GM19238 (cell line): ENCODE measurements at regions not wholly inside any gene's neighbourhood (a gene's known extent, or its start where the extent isn't known, plus 50 kb on each side); places are given as distances from the start of the nearest gene placed in this dataset.
"Not testable (repeated sequence)": the region's sequence is repeated elsewhere in the genome, so short reads cannot be mapped to it uniquely, and the experiment has no call there.

Experiments
- DNase-seq: peaks from one replicate; pipeline ENCODE4 v3.0.0; 2011; ENCODE audit warnings: low spot score; ENCODE audit not compliant: insufficient read length

DNA sequence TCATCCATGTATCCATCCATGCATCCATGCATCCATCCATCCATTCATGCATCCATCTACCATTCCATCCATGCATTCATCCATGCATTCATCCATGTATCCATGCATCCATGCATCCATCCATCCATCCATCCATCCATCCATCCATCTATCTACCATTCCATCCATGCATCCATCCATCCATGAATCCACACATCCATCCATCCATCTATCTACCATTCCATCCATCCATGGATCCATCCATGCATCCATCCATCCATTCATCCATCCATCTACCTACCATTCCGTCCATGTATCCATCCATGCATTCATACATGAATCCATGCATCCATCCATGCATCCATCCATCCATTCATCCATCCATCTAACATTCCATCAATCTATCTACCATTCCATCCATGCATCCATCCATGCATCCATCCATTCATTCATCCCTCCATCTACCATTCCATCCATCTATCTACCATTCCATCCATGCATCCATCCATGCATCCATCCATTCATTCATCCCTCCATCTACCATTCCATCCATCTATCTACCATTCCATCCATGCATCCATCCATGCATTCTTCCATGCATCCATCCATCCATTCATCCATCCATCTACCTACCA is 257.2 kb downstream of the CRLF2 start:
- DNase-seq = not testable (repeated sequence)

DNA sequence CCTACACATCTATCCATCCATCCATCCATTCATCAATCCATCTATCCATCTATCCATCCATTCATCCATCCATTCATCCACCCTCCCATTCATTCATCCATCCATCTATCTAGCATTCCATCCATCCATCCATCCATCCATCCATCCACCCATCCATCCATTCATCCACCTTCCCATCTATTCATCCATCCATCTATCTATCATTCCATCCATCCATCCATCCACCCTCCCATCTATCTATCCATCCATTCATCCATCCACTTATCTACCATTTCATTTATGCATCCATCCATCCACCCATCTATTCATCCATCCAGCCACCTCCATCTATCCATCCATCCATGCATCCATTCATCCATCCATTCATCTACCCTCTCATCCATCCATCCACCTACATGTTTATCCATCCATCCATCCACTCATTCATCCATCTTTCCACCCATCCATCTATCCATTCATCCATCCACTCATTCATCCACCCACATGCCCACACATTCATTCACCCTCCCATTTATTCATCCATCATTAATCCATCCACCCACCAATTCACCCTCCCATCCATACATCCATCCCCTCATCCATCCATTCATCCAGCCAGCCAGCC is 258.5 kb downstream of the CRLF2 start:
- no peak for DNase-seq

- DNase-seq = no peak
Measured at GRCh38 chrX:952816-953215, 259.6 kb downstream of the CRLF2 start.

DNA sequence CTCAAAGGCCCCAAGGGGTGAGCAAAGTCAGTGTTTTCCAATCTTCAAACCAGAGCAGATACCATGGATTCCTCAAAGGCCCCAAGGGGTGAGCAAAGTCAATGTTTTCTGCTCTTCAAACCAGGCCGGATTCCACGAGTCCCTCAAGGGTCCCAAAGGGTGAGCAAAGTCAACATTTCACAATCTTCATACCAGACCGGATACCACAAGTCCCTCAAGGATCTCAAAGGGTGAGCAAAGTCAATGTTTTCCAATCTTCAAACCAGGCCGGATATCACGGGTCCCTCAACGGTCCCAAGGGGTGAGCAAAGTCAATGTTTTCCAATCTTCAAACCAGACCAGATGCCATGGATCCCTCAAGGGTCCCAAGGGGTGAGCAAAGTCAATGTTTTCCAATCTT is 265.2 kb downstream of the CRLF2 start:
- DNase-seq = not testable (repeated sequence)

DNA sequence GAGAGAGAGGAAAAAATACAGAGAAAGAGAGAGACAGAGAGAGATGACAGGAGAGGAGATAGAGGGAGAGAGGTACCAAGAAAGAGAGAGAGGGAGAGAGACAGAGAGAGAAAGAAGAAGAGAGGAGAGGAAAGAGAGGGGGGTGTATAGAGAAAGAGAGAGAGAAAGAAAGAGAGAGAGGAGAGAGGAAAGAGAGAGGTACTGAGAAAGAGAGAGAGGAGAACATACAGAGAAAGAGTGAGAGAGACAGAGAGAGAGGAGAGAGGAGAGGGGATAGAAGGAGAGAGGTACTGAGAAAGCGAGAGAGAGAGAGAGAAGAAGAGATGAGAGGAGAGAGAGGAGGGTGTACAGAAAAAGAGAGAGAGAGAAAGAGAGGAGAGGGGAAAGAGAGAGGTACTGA is 269.4 kb downstream of the CRLF2 start:
- no peak for DNase-seq

- no peak for DNase-seq
Measured at GRCh38 chrX:940691-941090, 271.8 kb downstream of the CRLF2 start.

DNA sequence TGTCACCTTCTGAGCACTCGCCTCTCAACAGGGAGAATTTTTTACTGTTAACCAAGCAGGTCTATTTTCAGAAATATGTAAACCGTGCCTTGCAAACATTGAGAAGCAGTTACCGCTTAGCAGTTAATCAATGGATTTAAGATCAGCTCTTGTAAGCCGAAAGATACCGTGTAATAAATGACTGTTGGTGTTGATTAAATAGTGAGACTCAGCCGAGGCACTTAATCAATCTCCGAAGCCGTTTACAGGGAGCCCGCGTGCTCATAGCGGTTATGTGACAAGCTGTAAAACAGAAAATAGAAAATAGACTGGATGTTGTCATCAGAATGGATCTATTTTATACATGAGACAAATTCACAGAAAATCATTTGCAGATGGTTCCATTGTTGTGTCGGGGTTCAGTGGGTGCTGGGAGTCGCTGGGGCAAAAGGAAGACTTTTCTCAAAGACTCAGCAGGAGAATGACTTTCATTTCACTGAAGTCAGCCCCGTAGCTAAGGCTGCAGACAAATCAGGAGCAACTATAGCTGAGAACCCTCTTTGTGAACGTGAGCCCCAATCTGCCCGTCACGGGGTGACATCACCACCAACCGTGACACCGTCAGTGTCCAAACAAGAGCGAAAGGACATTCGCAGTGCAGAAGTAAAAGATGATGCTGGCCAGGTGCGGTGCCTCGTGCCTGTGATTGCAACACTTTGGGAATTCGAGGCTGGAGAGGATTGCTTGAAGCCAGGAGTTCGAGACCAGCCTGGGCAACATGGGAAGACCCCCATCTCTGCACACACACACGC is 275.3 kb downstream of the CRLF2 start:
- DNase-seq = no peak

DNA sequence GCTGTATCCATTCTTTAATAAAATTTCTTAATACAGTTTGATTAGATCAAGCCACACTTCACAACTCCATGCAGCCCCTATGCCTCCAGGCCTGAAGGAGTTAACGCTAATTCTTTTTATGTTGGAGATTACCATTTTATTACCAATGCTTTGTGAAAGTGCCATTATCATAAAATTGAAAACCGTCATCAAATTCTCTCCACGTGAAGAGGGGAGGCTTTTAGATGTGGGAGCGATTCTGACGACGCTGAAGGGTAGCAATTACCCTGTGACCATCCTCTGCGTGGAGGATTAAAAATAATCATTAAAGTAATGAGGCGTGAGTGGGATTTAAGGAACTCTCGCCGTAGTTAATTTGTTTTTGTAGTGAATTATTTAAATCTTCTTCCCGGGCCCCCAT is 278.8 kb downstream of the CRLF2 start:
- DNase-seq = no peak

DNA sequence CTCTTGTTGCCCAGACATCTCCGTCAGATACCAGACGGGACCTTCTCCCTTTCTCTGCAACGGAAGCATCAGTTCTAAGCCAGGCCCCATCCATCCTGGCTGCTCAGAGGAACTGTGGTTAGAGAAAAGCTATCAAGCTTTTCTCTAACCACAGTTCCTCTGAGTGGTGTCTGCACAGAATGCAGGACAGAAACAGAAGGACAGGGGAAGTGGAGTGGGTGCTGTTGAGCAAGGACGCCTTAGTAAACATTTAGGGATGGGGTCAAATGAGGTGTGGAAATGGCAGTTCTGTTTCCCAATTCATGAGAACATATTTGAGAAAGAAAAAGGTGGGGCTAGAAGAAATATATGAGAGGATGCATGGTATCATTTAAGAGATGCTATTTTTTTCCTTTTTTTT is 283.8 kb downstream of the CRLF2 start:
- DNase-seq = no peak

DNA sequence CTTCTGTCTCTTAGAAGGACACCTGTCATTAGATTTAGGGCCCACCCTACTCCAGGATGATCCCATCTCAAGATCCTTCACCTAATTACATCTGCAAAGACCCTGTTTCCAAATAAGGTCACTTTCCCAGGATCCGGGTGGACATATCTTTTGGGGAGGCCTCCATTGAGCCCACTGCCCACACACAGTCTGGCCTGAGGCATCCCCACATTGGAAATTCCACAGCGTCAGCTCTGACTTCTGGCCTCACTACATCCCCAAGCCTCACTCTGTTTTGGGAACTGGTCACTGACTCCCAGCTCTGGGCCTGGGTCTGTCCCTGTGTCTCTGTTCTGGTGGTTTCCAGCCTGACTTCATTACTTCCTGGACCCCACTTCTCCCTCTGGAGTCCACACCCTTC is 285.5 kb downstream of the CRLF2 start:
- no peak for DNase-seq

- no peak for DNase-seq
Measured at GRCh38 chrX:926070-926469, 286.4 kb downstream of the CRLF2 start.

GRCh38 chrX:925652-926061 is 286.8 kb downstream of the CRLF2 start:
- DNase-seq = no peak

DNA sequence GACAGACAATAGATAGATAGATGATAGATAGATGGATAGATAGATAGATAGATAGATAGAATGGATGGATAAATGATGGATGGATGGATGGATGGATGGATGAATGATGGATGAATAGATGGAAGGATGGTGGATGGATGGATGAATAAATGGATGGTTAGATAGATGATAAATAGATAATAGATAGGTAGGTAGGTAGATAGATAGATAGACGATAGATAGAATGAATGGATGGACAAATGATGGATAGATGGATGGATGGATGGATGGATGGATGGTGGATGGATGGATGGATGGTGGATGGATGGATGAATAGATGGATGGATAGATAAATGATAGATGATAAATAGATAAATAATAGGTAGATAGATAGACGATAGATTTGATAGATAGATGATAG is 287.4 kb downstream of the CRLF2 start:
- no peak for DNase-seq

DNA sequence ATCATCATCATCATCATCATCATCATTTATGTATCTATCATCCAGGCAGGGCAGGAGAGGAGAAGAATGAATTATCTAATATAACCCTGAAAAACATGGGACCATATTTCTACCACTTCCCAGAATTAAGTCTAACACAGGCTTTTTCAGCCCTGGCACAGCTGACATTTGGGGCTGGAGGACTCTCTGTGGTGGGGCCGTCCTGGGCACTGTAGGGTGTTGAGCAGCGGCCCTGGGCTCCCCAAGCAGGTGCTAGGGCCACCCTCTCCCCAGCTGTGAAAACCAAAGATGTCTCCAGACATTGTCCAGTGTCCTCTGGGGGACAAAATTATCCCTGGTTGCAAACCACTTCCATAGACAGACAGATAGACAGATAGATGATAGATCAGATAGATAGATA is 288.4 kb downstream of the CRLF2 start:
- DNase-seq = no peak

GRCh38 chrX:920234-920799 is 289.7 kb downstream of the SHOX start:
- no peak for DNase-seq

DNA sequence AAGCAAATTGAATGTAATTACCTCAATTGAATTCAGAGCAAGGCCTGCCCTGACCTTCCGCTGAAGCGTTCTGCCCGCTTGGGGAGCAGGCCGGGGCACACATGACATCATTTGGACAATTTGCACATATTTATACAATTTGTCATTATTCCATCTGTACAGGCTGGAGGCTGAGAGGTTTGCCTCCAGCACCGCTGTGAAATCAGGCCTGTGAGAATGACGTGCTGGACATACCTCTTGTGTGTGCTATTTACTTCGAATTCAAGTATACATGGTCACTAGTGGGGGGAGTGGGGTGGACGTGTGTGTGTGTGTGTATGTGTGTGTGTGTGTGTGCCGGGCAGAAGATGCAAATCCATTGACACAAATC is 285.6 kb downstream of the SHOX start:
- DNase-seq = no peak

GRCh38 chrX:915427-916229 is 285.0 kb downstream of the SHOX start:
- DNase-seq = no peak

GRCh38 chrX:914206-914605 is 283.6 kb downstream of the SHOX start:
- no peak for DNase-seq

DNA sequence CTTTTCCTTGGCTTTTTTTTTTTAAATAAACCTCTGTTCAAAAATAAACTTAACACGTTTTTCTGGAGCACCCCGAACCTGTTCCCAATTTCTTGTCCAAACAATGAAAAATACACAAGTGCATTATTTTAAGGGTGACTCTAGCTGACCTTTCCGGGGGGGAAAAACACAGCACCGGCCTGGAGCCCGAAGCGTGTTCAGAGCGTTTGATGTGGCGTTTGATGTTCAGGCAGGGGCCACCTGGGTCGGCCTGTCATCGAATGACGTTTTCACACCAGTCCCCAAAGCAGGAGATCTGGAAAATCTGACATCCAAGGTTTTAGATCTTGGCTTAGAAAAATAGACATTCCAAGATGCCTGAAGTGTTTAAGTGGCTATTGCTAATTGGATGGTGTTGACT is 282.1 kb downstream of the SHOX start:
- no peak for DNase-seq

- DNase-seq = not testable (repeated sequence)
Measured at GRCh38 chrX:909068-909467, 278.5 kb downstream of the SHOX start.

DNA sequence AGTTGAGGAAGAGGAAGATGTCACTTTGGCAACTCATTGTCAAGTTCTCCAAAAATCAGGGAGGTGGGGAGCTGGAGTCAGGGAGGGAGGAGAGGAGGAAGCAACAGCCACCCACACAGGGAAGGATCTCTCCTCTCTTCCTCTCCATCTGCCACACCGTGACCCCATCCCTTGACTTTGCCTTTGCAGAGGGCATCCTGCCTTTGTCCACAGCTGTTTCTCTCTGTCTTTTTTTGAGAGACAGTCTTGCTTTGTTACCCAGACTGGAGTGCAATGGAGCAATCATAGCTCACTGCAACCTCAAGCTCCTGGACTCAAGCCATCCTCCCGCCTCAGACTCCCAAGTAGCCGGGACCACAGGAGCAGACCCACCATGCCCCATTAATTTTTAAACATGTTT is 276.0 kb downstream of the SHOX start:
- DNase-seq = no peak
